ENCODE measurements at regions not wholly inside any gene's neighbourhood (a gene's known extent, or its start where the extent isn't known, plus 50 kb on each side); places are given as distances from the start of the nearest gene placed in this dataset.

DNA sequence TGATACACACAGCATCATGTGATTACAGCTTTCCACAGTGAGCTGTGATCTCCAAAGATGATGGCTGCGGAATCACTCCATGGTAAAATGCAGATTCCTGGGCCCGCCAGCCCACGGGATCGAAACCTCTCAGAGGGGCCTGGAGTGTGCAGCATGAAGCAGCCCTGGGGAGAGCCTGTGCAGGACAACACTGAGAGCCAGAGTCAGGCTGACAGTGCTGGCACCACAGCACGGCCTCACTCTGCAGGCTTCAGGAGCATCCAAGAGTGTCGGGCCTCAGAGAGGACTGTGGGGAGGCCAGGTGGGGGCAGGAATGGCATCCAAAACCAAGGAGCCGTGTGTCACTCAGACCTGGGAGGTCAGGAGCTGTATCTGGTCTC is 533.4 kb downstream of the TCERG1L start:
- DNase-seq (ENCODE audit: insufficient read length, low spot score) (no peak), FAIRE-seq (no peak)
- TF ChIP-seq, protein P1, sequence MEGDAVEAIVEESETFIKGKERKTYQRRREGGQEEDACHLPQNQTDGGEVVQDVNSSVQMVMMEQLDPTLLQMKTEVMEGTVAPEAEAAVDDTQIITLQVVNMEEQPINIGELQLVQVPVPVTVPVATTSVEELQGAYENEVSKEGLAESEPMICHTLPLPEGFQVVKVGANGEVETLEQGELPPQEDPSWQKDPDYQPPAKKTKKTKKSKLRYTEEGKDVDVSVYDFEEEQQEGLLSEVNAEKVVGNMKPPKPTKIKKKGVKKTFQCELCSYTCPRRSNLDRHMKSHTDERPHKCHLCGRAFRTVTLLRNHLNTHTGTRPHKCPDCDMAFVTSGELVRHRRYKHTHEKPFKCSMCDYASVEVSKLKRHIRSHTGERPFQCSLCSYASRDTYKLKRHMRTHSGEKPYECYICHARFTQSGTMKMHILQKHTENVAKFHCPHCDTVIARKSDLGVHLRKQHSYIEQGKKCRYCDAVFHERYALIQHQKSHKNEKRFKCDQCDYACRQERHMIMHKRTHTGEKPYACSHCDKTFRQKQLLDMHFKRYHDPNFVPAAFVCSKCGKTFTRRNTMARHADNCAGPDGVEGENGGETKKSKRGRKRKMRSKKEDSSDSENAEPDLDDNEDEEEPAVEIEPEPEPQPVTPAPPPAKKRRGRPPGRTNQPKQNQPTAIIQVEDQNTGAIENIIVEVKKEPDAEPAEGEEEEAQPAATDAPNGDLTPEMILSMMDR (IDR thresholded peaks at IDR 0.05; ENCODE audit: insufficient read depth, missing control alignments) = no peak

DNA sequence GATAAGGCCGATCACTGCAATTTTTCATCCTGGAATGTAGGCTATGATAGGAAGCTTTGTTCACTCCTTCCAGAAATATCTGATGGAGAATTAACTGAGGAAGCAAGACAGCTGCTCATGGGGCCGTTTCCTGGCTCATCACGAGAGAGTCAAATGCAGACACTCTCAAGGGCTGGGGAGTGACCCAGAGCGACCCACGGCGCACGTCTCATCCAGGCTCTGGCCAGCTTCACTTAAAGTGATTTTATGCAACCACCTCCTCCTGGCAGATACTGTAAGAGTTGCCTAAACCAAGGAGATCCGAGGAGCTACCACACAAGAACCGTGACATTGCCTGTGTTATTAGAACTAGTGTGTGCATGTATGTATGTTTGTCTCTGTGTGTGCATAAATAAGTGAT is 530.8 kb downstream of the TCERG1L start:
- TF ChIP-seq, protein P1 (IDR thresholded peaks at IDR 0.05; ENCODE audit: insufficient read depth, missing control alignments) = no peak
- FAIRE-seq = no peak
- no peak for DNase-seq (ENCODE audit: insufficient read length, low spot score)

DNA sequence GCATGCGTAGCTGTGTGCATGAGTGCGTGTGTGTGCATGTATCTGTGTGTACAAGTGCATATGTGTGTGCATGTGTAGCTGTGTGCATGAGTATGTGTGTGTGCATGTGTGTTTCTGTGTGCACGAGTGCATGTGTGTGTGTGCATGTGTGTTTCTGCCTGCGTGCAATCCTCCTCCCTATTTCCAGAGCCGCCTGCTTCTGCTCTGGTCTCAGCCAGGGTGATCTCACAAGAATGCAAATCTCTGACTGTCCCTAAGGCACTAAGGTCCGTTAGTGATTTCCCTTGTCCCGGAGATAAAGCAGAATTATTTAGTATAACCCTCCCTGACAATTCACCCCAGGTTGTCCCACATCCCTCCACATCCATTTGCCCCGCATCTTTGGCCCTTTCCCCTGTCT is 530.3 kb downstream of the TCERG1L start:
- TF ChIP-seq, protein P1 (IDR thresholded peaks at IDR 0.05; ENCODE audit: insufficient read depth, missing control alignments) = no peak
- FAIRE-seq = no peak
- DNase-seq (ENCODE audit: insufficient read length, low spot score) = no peak

DNA sequence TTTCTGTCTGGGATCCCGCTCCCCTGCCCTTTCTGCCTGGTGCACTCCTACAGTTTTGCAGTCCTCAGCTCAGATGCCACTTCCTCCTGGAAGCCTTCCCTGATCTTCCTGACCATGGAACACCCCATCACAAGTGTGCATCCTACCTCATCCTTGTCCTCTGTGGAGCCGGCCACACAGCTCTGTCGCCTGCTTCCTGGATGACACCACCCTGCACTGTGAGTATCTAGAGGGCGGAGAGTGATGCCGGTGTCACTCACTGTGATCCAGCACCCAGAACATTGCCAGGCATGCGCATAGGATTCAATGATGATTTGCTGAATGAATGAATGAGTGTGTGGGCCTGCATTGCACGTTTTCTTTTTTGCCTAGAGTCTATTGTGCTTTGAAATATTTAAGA is 529.9 kb downstream of the TCERG1L start:
- TF ChIP-seq, protein P1 (IDR thresholded peaks at IDR 0.05; ENCODE audit: insufficient read depth, missing control alignments) = no peak
- no peak for DNase-seq (ENCODE audit: insufficient read length, low spot score)
- no peak for FAIRE-seq

DNA sequence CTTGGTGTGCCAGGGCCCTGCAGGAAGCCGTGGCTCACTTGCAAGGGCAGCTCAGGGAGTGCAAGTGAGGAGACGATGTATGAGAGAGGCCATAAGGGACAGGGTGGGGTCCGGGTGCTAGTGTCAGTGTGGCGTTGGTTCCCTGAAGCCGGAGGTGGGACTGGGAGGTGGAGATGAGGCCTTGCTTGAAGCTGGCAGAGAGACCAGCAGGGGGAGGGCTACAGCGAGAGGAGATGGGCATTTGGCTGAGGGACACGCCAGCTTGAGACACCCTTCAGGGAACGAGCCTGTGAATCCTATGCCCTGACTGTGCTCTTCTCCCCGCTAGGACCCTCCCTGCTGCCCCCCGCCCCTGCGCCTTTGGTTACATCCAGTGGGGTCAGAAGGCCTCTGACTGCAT is 529.1 kb downstream of the TCERG1L start:
- FAIRE-seq = no peak
- TF ChIP-seq, protein P1 (IDR thresholded peaks at IDR 0.05; ENCODE audit: insufficient read depth, missing control alignments) = no peak
- no peak for DNase-seq (ENCODE audit: insufficient read length, low spot score)

DNA sequence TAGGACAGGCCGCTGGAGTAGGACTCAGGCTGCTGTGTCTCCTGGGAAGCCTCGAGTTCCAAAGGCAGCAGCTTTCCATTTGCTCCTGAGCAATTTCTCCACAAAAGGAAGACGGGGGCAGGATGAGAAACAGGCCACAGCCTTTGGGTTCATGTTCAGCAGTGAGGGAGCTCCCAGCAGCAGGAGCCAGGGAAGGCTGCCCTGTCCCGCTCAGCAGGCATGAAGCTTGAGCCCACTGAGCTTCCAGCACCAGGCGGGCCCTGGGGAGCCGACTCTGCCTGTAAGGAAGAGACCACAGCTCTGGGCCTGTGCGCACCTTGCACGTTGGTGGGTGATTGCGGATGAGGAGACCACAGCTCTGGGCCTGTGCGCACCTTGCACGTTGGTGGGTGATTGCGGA is 527.2 kb downstream of the TCERG1L start:
- TF ChIP-seq, protein P1 (IDR thresholded peaks at IDR 0.05; ENCODE audit: insufficient read depth, missing control alignments) = no peak
- DNase-seq (ENCODE audit: insufficient read length, low spot score) (no peak), FAIRE-seq (no peak)

DNA sequence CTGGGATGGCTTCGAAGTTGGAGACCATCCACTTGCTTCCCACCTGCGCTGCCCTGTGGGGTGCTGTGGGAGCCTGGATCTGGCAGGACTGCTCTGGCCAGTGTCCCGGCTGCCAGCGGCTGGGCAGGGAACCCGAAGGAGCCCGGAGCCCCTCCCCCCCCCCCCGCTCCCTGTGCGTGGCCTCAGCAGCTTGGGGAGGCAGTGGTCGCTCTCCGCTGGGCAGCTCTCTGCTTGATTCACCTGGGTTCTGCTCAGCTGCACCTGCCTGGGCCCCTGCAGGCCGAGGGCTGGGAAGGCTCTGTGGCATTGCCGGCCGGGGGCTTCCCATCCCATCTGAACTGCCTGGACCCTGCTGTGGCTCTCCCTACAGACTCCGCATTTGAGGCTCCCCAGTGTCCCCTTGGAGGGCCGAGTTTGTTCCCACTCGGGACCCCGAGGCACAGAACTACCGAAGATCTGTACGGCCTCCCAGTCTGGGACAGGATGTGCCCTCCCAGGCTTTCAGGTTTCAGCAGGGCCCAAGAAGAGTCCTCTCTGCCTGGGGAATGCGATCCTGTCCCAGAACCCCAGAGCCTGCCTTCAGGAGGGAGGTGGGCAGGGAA is 525.1 kb downstream of the TCERG1L start:
- TF ChIP-seq, protein P1 (IDR thresholded peaks at IDR 0.05; ENCODE audit: insufficient read depth, missing control alignments) = no peak
- FAIRE-seq (no peak), DNase-seq (ENCODE audit: insufficient read length, low spot score) (no peak)

Measured in D721Med (cell line).